GM08714 (cell line): ENCODE measurements at regions not wholly inside any gene's neighbourhood (a gene's known extent, or its start where the extent isn't known, plus 50 kb on each side); places are given as distances from the start of the nearest gene placed in this dataset.

ENCODE experiments used
- H3K4me3 ChIP-seq: fragments of 200-500 bp; sonication (Bioruptor generic); 2 replicates; pipeline ENCODE4 v1.5.1; 2014; ENCODE audit warnings: mild to moderate bottlenecking, low read length, inconsistent platforms
- ZNF274 ChIP-seq: IDR thresholded peaks from 2 replicates; pipeline ENCODE4 v1.6.1; 2012; ENCODE audit warnings: mild to moderate bottlenecking, low read depth, low read length

GRCh38 chr1:189929501-189930099 lies 548.1 kb downstream of the BRINP3 start:
- H3K4me3 ChIP-seq: no peak overlapping the region
- TF ChIP-seq ZNF274: no peak

GRCh38 chr1:189936861-189937260 lies 540.8 kb downstream of the BRINP3 start:
- H3K4me3 ChIP-seq: no peak overlapping the region
- no peak for TF ChIP-seq ZNF274

- no peak for TF ChIP-seq ZNF274
These were observed 537.7 kb downstream of the BRINP3 start for GRCh38 chr1:189939967-189940366.

GRCh38 chr1:189941922-189942321 lies 535.7 kb downstream of the BRINP3 start:
- H3K4me3 ChIP-seq: no peak overlapping the region
- TF ChIP-seq ZNF274: no peak

More at GRCh38 chr1:189939967-189940366, 537.7 kb downstream of the BRINP3 start:
- H3K4me3 ChIP-seq: no peak overlapping the region

DNA sequence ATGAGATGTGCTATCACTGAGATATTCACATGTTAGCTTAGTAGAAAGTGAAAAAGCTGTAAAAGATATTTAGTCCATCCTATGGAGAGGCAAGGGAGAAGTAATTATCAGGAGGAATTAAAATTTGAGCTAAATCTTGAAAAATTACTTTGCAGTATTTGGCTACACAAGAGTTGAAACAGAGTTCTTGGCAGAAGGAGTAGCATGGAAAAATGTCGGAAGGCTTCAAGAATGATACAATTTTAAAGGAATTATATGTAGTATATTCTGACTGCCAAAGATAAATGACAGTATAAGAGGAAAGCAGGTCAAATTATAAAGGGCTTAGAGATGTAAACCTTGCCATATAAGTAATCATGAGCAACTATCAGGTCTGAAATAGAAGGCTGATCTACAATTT lies 518.9 kb downstream of the BRINP3 start:
- no peak for TF ChIP-seq ZNF274
- H3K4me3 ChIP-seq: no peak overlapping the region

GRCh38 chr1:189960769-189961168 lies 516.9 kb downstream of the BRINP3 start:
- TF ChIP-seq ZNF274: no peak
- no peak overlapping the region for H3K4me3 ChIP-seq

GRCh38 chr1:189962181-189962580 lies 515.5 kb downstream of the BRINP3 start:
- H3K4me3 ChIP-seq: no peak overlapping the region
- no peak for TF ChIP-seq ZNF274

DNA sequence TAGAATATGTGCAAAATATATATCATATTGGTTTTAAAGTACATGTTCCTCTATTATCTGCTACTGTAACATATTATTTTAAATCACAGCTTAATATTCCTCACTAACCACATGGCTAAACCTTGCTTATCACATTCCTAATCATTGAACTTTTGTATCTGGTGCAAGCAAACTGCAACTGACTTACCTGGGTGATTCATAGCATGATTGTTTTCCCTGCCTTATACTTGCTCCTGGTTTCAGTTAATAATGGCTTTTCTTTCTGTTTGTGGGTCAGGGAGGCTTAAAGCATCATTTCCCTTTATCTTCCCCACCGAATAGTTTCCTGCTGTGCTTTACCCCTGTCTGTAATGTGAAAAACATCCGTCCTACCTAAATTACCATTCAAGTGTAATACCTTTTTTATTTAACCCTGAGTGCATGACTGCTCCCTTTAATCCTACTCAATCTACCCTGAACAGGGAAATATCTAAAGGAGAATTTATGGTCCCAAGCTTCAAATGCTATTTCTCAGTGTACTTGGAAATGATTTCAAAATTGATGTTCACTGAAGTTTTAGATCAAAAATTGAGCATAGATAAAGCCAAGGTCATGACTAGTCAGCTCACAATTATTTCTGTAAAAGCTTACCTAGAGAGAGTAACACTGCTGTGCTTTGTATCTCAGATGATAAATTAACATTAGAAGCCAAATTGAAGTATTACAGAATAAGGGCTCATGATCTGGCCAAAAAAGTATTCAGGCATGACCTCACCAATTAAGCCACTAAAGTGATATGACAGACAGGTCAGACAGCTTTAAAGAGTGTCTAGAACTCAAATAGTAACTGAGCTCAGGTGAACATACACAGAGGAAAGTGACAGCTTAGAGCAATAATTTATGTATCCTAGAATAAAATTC lies 507.1 kb downstream of the BRINP3 start:
- no peak overlapping the region for H3K4me3 ChIP-seq
- TF ChIP-seq ZNF274: no peak

- TF ChIP-seq ZNF274: no peak
These were observed 506.0 kb downstream of the BRINP3 start for GRCh38 chr1:189971656-189972055.

DNA sequence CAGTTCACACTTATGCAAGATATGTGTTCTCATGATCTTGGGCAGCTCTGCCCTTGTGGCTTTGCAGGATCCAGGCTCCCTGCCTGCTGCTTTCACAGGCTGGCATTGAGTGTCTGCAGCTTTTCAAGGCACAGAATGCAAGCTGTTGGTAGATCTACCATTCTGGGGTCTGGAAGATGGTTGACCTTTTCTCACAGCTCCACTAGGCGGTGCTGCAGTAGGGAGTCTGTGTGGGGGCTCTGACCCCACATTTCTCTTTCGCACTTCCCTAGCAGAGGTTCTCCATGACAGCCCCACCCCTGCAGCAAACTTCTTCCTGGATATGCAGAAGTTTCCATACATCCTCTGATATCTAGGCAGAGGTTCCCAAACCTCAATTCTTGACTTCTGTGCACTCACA lies 500.5 kb downstream of the BRINP3 start:
- TF ChIP-seq ZNF274: no peak

More at GRCh38 chr1:189971656-189972055, 506.0 kb downstream of the BRINP3 start:
- H3K4me3 ChIP-seq: no peak overlapping the region

GRCh38 chr1:189983166-189983890 lies 494.3 kb downstream of the BRINP3 start:
- no peak overlapping the region for H3K4me3 ChIP-seq
- no peak for TF ChIP-seq ZNF274

More for the DNA sequence above, 500.5 kb downstream of the BRINP3 start:
- no peak overlapping the region for H3K4me3 ChIP-seq

- TF ChIP-seq ZNF274: no peak
- no peak overlapping the region for H3K4me3 ChIP-seq
These were observed 491.1 kb downstream of the BRINP3 start for GRCh38 chr1:189986516-189986915.

DNA sequence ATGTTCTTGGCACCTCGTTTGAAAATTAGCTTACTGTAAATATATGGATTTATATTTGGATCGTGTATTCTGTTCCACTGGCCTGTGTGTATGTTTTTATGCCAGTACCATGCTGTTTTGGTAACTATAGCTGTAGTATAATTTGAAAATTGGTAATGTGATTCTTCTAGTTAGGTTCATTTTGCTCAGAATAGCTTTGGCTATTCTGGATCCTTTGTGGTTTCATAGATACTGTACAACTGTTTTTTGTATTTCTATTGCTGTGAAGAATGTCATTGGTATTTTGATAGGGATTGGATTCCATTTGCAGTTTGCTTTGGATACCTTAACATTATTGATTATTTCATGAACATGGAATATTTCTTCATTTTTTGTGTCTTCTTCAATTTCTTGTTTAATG lies 490.2 kb downstream of the BRINP3 start:
- no peak for TF ChIP-seq ZNF274
- H3K4me3 ChIP-seq: no peak overlapping the region

DNA sequence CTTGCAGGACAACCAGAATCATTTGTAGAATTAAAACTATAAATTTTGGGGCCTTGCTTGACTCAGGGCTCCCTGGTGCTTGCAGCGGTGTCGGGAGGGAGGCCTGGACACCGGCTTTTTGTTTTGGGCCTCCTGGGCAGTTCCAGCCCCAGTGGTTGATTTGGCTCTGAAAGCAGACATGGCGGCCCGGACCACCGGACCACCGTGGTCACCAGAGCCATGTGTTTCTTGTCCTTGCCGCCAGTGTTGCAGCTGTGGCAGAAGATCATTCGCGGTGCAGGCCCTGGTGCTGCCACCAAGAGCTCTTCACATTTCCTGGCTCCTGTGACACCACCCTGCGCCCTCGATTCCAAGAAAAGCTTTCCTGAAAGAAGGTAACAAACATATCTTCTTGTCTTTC lies 484.8 kb downstream of the BRINP3 start:
- no peak for TF ChIP-seq ZNF274
- no peak overlapping the region for H3K4me3 ChIP-seq
